K562 (cell line): ENCODE measurements at regions not wholly inside any gene's neighbourhood (a gene's known extent, or its start where the extent isn't known, plus 50 kb on each side); places are given as distances from the start of the nearest gene placed in this dataset.

Experiments
- ATAC-seq: fragments of 200-7000 bp; cut with Tn5 transposase; 3 replicates; pipeline ENCODE4 v1.9.1; 2020; ENCODE audit warnings: moderate library complexity
- BruUV-seq: library from RNA; stranded (reverse); fragments of 400-500 nt; replicated peaks from 2 replicates; lab custom pipeline; 2021; lab: Mats Ljungman, UMichigan
- CTCF ChIA-PET: fragments of 300-600 bp; formaldehyde crosslinking; extraction: SDS; loops from one replicate; lab custom pipeline; 2021; ENCODE audit warnings: low intra/inter-chr PET ratio; lab: Yijun Ruan, JAX
- POLR2A ChIA-PET: fragments of 300-600, 350-650 bp; sonication (Branson Sonifier 250); formaldehyde crosslinking; extraction: SDS; loops from one replicate; lab custom pipeline; 2021; ENCODE audit warnings: antibody characterized with exemption, inconsistent platforms; lab: Yijun Ruan, JAX
- DNase-seq, 4 experiments: peaks; one replicate each; pipeline versions ENCODE4 v3.0.0 to v3.0.0-alpha.2; 2011 to 2018; ENCODE audit warnings: low spot score in 3 of 4, mixed read lengths in 3 of 4; ENCODE audit errors: extremely low read depth in 1 of 4
- FAIRE-seq: peaks from 2 replicates; lab custom pipeline; 2011; peaks lifted over from hg19 to GRCh38; lab: Jason Lieb, UNC
- H2AFZ ChIP-seq: 2 replicates; pipeline ENCODE4 v1.6.0; 2011; ENCODE audit warnings: low read depth, low read length, control low read depth, inconsistent platforms
- H3K27ac ChIP-seq: fragments of 200-600 bp; 3 replicates; pipeline ENCODE4 v1.8.0; 2011; ENCODE audit warnings: low read depth, mild to moderate bottlenecking, control low read depth, inconsistent platforms, low read length, moderate library complexity, mixed read lengths; ENCODE audit errors: extremely low read depth
- H3K27me3 ChIP-seq, 2 experiments: fragments of 300-600 bp in 1 of 2; 2 replicates in 1 of 2; 3 replicates in 1 of 2; pipeline versions ENCODE4 v1.6.0 to v1.8.0; 2011; ENCODE audit warnings: inconsistent platforms in 2 of 2, low read length in 2 of 2, mild to moderate bottlenecking in 1 of 2, mixed read lengths in 1 of 2, moderate library complexity in 1 of 2; ENCODE audit not compliant: control insufficient read depth in 2 of 2, insufficient read depth in 2 of 2
- H3K36me3 ChIP-seq: fragments of 300-600 bp; 3 replicates; pipeline ENCODE4 v1.8.0; 2011; ENCODE audit warnings: mild to moderate bottlenecking, low read length, inconsistent platforms; ENCODE audit not compliant: control insufficient read depth, insufficient read depth
- H3K4me1 ChIP-seq, 2 experiments: fragments of 200-600 bp in 1 of 2; replicated peaks in 1 of 2; 2 replicates in 1 of 2; 3 replicates in 1 of 2; pipeline versions ENCODE4 v1.5.1 to v1.8.0; 2011; ENCODE audit warnings: inconsistent platforms in 2 of 2, low read length in 2 of 2, mild to moderate bottlenecking in 1 of 2, mixed read lengths in 1 of 2, moderate library complexity in 1 of 2; ENCODE audit not compliant: control insufficient read depth in 2 of 2, insufficient read depth in 2 of 2
- H3K4me2 ChIP-seq: 2 replicates; pipeline ENCODE4 v1.6.1; 2011; ENCODE audit warnings: low read length, control low read depth, inconsistent platforms, mixed read lengths; ENCODE audit not compliant: insufficient read depth
- H3K4me3 ChIP-seq: fragments of 200-600 bp; sonication (generic), shearing (Covaris generic); 2 replicates; pipeline ENCODE4 v1.5.1; 2016; ENCODE audit warnings: control low read depth, inconsistent platforms
- H3K79me2 ChIP-seq: fragments of 200-600 bp; 3 replicates; pipeline ENCODE4 v1.8.0; 2011; ENCODE audit warnings: low read length, inconsistent platforms; ENCODE audit not compliant: control insufficient read depth, insufficient read depth
- H3K9ac ChIP-seq, 2 experiments: 2 replicates each; pipeline versions ENCODE4 v1.6.0 to v1.6.1; 2011; ENCODE audit warnings: low read depth in 2 of 2, low read length in 2 of 2, control low read depth in 1 of 2, inconsistent platforms in 1 of 2, mild to moderate bottlenecking in 1 of 2, mixed read lengths in 1 of 2; ENCODE audit not compliant: insufficient read depth in 1 of 2
- H3K9me1 ChIP-seq: one replicate; pipeline ENCODE4 v1.6.0; 2011; ENCODE audit warnings: inconsistent platforms, mild to moderate bottlenecking, low read length, moderate library complexity; ENCODE audit not compliant: control insufficient read depth, insufficient read depth
- H3K9me3 ChIP-seq: replicated peaks from 2 replicates; pipeline ENCODE4 v1.5.1; 2011; ENCODE audit warnings: low read depth, low read length, inconsistent platforms; ENCODE audit not compliant: control insufficient read depth, insufficient read depth
- H4K20me1 ChIP-seq: replicated peaks from 2 replicates; pipeline ENCODE4 v1.6.1; 2011; ENCODE audit warnings: low read length, inconsistent platforms, mixed read lengths; ENCODE audit not compliant: control insufficient read depth, insufficient read depth
- ASH1L ChIP-seq: fragments of 450-650 bp; IDR thresholded peaks from 2 replicates; pipeline ENCODE4 v1.6.1; 2018; ENCODE audit warnings: borderline replicate concordance, mild to moderate bottlenecking, low read depth; ENCODE audit not compliant: partially characterized antibody
- CBX2 ChIP-seq: fragments of 200-600 bp; sonication (generic); IDR thresholded peaks from one replicate; pipeline ENCODE4 v1.6.1; 2012; ENCODE audit warnings: mild to moderate bottlenecking, low read length, inconsistent platforms; ENCODE audit not compliant: insufficient read depth, poor library complexity, severe bottlenecking
- FOXJ2 ChIP-seq: fragments of 200-800 bp; sonication (Bioruptor generic); IDR thresholded peaks from 2 replicates; pipeline ENCODE4 v1.6.1; 2016; ENCODE audit warnings: missing genetic modification characterization, missing compliant biosample characterization
- WGBS: fragments of 100-300 bp; shearing (Covaris generic); methylation state at CpG from one replicate; pipeline ENCODE4 v1.1.6; 2016; ENCODE audit warnings: low coverage, mixed read lengths; ENCODE audit not compliant: insufficient coverage; ENCODE audit errors: missing lambda C conversion rate; 5-methylcytosine and 5-hydroxymethylcytosine counted together
- in situ Hi-C: fragments of 300-500 bp; cut with MboI; formaldehyde crosslinking; loops from 4 replicates; pipeline ENCODE4 v1.15.0; 2018; ENCODE audit warnings: inconsistent platforms, mixed read lengths
- intact Hi-C: fragments of 100-400 bp; cut with micrococcal nuclease; formaldehyde crosslinking; loops from 2 replicates; pipeline ENCODE4 v1.14.2; 2022
- TF ChIP-seq, protein P1 (sequence below): IDR thresholded peaks from 2 replicates; pipeline ENCODE4 v1.6.1; 2012; ENCODE audit warnings: low read depth, low read length, improper control_type of control experiment, borderline replicate concordance

DNA sequence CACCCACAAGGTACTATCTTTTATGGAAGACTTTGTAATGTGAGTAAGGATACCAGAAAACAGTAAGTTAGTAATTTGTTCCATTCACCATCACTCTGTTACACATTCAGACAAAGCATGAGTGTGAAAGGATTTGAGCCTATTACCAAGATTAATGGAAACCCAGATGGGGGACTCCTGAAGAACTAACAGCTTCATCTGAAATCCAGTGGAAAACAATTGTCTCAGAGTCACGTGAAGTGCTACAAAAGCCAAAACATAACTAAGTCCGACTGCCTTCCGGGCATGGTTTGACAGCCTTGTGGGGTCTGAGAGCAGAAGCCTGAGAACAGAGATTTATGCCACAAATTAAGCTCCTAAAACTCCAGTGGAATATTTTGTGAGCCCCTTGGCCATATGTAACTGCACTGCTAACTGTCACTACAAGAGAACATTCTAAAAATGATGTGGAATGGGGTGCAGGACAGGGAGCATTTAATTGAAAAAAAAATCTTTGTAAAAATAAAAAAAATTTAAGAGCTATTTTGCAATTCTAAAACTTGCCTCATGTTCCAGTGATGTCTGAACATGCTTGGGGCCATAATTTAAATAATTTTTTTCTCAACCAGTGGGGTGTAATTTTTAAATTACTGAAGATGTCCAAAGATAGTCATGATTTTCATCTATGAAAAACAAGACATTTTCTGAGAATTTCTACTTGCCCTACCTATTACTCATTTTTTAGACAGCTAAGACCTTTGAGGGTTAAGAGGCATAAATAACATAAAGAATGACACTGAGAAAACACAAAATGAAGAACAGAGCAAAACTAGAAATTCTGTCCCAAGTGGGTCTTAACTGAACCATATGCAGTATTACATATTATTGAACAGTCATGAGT lies 555.0 kb downstream of the INHBA start:
- no peak for FAIRE-seq
- ChIA-PET POLR2A (interaction anchor here (0.6 kb wide), 1 partner anchor 11 kb away, joined by 3 read pairs; no protein-coding TSS in a partner anchor), CTCF (no interaction called here)
- BruUV-seq, result no TSS peak
- H3K9me1 ChIP-seq, result no peaks in the 10 kb centered on the region
- H3K36me3 ChIP-seq, result no peaks in the 10 kb centered on the region
- no peak for DNase-seq
- H2AFZ ChIP-seq, result no peak overlapping the region
- H3K79me2 ChIP-seq, result no peaks in the 10 kb centered on the region
- H3K27me3 ChIP-seq, result no peaks in the 10 kb centered on the region
- H4K20me1 ChIP-seq, result no peaks in the 10 kb centered on the region
- no peaks in the 10 kb centered on the region for H3K4me1 ChIP-seq
- H3K4me3 ChIP-seq, result no peak overlapping the region
- TF ChIP-seq, protein P1, sequence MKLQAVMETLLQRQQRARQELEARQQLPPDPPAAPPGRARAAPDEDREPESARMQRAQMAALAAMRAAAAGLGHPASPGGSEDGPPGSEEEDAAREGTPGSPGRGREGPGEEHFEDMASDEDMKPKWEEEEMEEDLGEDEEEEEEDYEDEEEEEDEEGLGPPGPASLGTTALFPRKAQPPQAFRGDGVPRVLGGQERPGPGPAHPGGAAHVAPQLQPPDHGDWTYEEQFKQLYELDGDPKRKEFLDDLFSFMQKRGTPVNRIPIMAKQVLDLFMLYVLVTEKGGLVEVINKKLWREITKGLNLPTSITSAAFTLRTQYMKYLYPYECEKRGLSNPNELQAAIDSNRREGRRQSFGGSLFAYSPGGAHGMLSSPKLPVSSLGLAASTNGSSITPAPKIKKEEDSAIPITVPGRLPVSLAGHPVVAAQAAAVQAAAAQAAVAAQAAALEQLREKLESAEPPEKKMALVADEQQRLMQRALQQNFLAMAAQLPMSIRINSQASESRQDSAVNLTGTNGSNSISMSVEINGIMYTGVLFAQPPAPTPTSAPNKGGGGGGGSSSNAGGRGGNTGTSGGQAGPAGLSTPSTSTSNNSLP, result no peak
- no peak for TF ChIP-seq CBX2
- no peak for TF ChIP-seq FOXJ2 (tag)
- no peak for TF ChIP-seq ASH1L
- TF ChIP-seq, all 486 proteins: peak for 0
- intact Hi-C loops, result no loop called here
- H3K9ac ChIP-seq, result no peak overlapping the region
- in situ Hi-C loops, result no loop called here
- WGBS, result 0% methylated on average over 3 of the region's 3 CpGs
- no peak overlapping the region for H3K27ac ChIP-seq
- ATAC-seq, result no peak
- no peaks in the 10 kb centered on the region; the same call in 1 of the 2 replicates for H3K9me3 ChIP-seq
- H3K4me2 ChIP-seq, result no peak overlapping the region
